ENCODE measurements at regions not wholly inside any gene's neighbourhood (a gene's known extent, or its start where the extent isn't known, plus 50 kb on each side); places are given as distances from the start of the nearest gene placed in this dataset.

DNA sequence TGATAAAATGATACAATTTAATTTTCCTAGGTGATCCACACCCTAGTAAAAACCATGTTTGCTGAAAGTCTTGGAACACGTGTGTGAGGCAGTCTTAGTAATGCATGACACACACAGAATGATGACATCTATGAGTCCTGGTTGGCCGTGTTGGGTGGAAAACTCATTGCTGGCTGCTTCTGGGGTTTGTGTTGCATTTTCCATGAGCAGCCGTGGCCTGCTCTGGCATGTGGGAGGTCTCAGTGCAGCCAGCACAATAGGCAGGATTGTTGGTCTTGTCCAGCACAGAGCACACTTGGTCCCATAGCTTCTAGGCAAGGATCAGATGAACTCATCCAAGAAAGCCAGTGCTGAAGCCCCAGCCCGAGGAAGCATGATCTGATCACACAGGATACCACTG is 172.8 kb upstream of the UBE3A start:
- no peak overlapping the region for H3K4me3 Mint-ChIP-seq
- H3K27me3 Mint-ChIP-seq (ENCODE audit: low read depth) = peaks cover 3% of the 10 kb centered on the region; the same call in 1 of the 2 replicates
- ChIA-PET POLR2A (no interaction called here), CTCF (interaction anchor here (1.1 to 1.3 kb wide), 2 partner anchors 80 to 98 kb away, joined by 3 to 5 read pairs; no protein-coding TSS in a partner anchor)
- H3K4me1 Mint-ChIP-seq = 0 out of 2 replicates have a peak, but pooled peaks cover 2% of the 10 kb centered on the region
- no peaks in the 10 kb centered on the region for H3K36me3 Mint-ChIP-seq
- ATAC-seq (no peak), DNase-seq (ENCODE audit: low spot score) (no peak)
- no peak for TF ChIP-seq USF2 (CRISPR knock-in tag; IDR thresholded peaks at IDR 0.05)
- no peak for TF ChIP-seq PREB (CRISPR knock-in tag; IDR thresholded peaks at IDR 0.05; ENCODE audit: borderline replicate concordance)
- TF ChIP-seq GABPB1 (CRISPR knock-in tag; IDR thresholded peaks at IDR 0.05) = no peak
- TF ChIP-seq SOX15 (CRISPR knock-in tag; IDR thresholded peaks at IDR 0.05) = no peak
- no peak for TF ChIP-seq FOXP1 (CRISPR knock-in tag; IDR thresholded peaks at IDR 0.05; ENCODE audit: borderline replicate concordance)
- no peak for TF ChIP-seq FOXK1 (CRISPR knock-in tag; IDR thresholded peaks at IDR 0.05)
- TF ChIP-seq, protein P1, sequence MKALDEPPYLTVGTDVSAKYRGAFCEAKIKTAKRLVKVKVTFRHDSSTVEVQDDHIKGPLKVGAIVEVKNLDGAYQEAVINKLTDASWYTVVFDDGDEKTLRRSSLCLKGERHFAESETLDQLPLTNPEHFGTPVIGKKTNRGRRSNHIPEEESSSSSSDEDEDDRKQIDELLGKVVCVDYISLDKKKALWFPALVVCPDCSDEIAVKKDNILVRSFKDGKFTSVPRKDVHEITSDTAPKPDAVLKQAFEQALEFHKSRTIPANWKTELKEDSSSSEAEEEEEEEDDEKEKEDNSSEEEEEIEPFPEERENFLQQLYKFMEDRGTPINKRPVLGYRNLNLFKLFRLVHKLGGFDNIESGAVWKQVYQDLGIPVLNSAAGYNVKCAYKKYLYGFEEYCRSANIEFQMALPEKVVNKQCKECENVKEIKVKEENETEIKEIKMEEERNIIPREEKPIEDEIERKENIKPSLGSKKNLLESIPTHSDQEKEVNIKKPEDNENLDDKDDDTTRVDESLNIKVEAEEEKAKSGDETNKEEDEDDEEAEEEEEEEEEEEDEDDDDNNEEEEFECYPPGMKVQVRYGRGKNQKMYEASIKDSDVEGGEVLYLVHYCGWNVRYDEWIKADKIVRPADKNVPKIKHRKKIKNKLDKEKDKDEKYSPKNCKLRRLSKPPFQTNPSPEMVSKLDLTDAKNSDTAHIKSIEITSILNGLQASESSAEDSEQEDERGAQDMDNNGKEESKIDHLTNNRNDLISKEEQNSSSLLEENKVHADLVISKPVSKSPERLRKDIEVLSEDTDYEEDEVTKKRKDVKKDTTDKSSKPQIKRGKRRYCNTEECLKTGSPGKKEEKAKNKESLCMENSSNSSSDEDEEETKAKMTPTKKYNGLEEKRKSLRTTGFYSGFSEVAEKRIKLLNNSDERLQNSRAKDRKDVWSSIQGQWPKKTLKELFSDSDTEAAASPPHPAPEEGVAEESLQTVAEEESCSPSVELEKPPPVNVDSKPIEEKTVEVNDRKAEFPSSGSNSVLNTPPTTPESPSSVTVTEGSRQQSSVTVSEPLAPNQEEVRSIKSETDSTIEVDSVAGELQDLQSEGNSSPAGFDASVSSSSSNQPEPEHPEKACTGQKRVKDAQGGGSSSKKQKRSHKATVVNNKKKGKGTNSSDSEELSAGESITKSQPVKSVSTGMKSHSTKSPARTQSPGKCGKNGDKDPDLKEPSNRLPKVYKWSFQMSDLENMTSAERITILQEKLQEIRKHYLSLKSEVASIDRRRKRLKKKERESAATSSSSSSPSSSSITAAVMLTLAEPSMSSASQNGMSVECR (CRISPR knock-in tag; IDR thresholded peaks at IDR 0.05; ENCODE audit: borderline replicate concordance) = no peak
- H3K9me3 Mint-ChIP-seq = no peaks in the 10 kb centered on the region
- H3K27ac Mint-ChIP-seq = no peak overlapping the region

GRCh38 chr15:25609371-25609770 is 170.5 kb upstream of the UBE3A start:
- CTCF ChIA-PET = interaction anchor here (0.9 to 1.6 kb wide), 2 partner anchors 12 to 82 kb away, joined by 3 to 4 read pairs; no protein-coding TSS in a partner anchor
- POLR2A ChIA-PET = no interaction called here
- no peaks in the 10 kb centered on the region for H3K9me3 Mint-ChIP-seq

DNA sequence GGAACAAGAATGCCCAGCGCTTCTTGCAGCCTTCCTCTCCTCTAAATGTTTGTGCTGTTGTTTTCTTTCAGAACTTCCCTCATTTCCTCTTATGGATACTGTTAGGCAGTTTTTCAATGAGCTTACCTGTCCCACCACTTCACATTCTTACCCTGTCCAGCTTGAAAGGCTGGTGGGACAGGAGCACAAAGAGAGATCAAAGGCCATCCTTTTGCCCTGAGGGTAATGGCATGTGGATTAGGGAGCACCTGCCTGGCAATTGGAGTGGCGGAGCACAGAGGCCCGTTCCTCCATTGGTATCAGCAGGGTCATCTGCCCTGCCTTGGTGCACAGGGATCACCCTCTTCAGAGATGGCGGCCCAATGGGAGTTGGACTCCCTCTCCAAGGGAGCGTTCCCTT is 170.1 kb upstream of the UBE3A start:
- H3K27ac Mint-ChIP-seq = no peak overlapping the region
- TF ChIP-seq, protein P2, sequence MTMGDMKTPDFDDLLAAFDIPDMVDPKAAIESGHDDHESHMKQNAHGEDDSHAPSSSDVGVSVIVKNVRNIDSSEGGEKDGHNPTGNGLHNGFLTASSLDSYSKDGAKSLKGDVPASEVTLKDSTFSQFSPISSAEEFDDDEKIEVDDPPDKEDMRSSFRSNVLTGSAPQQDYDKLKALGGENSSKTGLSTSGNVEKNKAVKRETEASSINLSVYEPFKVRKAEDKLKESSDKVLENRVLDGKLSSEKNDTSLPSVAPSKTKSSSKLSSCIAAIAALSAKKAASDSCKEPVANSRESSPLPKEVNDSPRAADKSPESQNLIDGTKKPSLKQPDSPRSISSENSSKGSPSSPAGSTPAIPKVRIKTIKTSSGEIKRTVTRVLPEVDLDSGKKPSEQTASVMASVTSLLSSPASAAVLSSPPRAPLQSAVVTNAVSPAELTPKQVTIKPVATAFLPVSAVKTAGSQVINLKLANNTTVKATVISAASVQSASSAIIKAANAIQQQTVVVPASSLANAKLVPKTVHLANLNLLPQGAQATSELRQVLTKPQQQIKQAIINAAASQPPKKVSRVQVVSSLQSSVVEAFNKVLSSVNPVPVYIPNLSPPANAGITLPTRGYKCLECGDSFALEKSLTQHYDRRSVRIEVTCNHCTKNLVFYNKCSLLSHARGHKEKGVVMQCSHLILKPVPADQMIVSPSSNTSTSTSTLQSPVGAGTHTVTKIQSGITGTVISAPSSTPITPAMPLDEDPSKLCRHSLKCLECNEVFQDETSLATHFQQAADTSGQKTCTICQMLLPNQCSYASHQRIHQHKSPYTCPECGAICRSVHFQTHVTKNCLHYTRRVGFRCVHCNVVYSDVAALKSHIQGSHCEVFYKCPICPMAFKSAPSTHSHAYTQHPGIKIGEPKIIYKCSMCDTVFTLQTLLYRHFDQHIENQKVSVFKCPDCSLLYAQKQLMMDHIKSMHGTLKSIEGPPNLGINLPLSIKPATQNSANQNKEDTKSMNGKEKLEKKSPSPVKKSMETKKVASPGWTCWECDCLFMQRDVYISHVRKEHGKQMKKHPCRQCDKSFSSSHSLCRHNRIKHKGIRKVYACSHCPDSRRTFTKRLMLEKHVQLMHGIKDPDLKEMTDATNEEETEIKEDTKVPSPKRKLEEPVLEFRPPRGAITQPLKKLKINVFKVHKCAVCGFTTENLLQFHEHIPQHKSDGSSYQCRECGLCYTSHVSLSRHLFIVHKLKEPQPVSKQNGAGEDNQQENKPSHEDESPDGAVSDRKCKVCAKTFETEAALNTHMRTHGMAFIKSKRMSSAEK (CRISPR knock-in tag; IDR thresholded peaks at IDR 0.05; ENCODE audit: borderline replicate concordance) = no peak
- no peak for TF ChIP-seq ATF1 (CRISPR knock-in tag; IDR thresholded peaks at IDR 0.05)
- TF ChIP-seq, protein P3, sequence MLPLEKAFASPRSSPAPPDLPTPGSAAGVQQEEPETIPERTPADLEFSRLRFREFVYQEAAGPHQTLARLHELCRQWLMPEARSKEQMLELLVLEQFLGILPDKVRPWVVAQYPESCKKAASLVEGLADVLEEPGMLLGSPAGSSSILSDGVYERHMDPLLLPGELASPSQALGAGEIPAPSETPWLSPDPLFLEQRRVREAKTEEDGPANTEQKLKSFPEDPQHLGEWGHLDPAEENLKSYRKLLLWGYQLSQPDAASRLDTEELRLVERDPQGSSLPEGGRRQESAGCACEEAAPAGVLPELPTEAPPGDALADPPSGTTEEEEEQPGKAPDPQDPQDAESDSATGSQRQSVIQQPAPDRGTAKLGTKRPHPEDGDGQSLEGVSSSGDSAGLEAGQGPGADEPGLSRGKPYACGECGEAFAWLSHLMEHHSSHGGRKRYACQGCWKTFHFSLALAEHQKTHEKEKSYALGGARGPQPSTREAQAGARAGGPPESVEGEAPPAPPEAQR (CRISPR knock-in tag; IDR thresholded peaks at IDR 0.05) = no peak

More at GRCh38 chr15:25609371-25609770, 170.5 kb upstream of the UBE3A start:
- DNase-seq (ENCODE audit: low spot score) (no peak), ATAC-seq (no peak)
- Mint-ChIP-seq H3K4me3 (no peak overlapping the region), H3K36me3 (no peaks in the 10 kb centered on the region), H3K27me3 (ENCODE audit: low read depth) (peaks cover 3% of the 10 kb centered on the region; the same call in 1 of the 2 replicates), H3K4me1 (0 out of 2 replicates have a peak, but pooled peaks cover 2% of the 10 kb centered on the region), H3K27ac (no peak overlapping the region)
- no peak for TF ChIP-seq ZNF512 (CRISPR knock-in tag; IDR thresholded peaks at IDR 0.05; ENCODE audit: borderline replicate concordance)
- TF ChIP-seq, protein P4, sequence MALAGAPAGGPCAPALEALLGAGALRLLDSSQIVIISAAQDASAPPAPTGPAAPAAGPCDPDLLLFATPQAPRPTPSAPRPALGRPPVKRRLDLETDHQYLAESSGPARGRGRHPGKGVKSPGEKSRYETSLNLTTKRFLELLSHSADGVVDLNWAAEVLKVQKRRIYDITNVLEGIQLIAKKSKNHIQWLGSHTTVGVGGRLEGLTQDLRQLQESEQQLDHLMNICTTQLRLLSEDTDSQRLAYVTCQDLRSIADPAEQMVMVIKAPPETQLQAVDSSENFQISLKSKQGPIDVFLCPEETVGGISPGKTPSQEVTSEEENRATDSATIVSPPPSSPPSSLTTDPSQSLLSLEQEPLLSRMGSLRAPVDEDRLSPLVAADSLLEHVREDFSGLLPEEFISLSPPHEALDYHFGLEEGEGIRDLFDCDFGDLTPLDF (CRISPR knock-in tag; IDR thresholded peaks at IDR 0.05) = no peak

More for the DNA sequence above, 170.1 kb upstream of the UBE3A start:
- Mint-ChIP-seq H3K4me3 (no peak overlapping the region), H3K36me3 (no peaks in the 10 kb centered on the region), H3K9me3 (peaks cover 2% of the 10 kb centered on the region; the same call in 1 of the 2 replicates), H3K4me1 (0 out of 2 replicates have a peak, but pooled peaks cover 2% of the 10 kb centered on the region), H3K27me3 (ENCODE audit: low read depth) (peaks cover 1% of the 10 kb centered on the region; the same call in 1 of the 2 replicates)
- DNase-seq (ENCODE audit: low spot score) = no peak
- ATAC-seq = no peak
- POLR2A ChIA-PET = no interaction called here
- CTCF ChIA-PET = interaction anchor here (1.6 kb wide), 1 partner anchor 12 kb away, joined by 3 read pairs; no protein-coding TSS in a partner anchor
